ENCODE measurements at regions not wholly inside any gene's neighbourhood (a gene's known extent, or its start where the extent isn't known, plus 50 kb on each side); places are given as distances from the start of the nearest gene placed in this dataset.

DNA sequence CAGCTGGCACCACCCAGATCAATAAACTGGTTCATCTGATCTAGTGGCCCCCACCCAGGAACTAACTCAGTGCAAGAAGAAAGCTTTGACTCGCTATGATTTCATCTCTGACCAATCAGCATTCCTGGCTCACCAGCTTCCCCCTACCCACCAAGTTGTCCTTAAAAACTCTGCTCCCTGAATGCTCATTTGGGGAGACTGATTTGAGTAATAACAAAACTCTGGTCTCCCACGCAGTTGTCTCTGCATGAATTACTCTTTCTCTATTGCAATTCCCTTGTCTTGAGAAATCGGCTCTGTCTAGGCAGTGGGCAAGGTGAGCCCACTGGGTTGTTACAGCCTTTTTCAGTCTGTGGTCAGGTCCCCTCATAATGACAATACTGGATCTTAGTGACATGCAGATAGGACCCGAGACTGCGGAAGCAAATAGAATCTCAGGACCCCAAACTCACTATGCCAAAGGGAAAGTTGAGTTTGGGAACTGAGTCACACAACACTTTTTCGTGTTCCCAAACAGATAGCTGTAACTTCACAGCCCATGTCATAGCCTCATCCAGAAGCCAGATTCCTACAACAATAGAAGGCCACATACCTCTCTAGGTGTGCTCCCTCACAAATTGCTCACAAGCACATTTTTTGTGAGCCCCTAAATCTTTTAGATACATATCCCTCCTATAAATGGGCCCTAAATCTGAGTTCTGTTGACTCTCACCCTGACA lies 175.2 kb upstream of the RAI14 start:
- ATAC-seq (no peak), DNase-seq (ENCODE audit: low spot score) (no peak)
- Mint-ChIP-seq H3K9me3 (peaks cover 25% of the 10 kb centered on the region), H3K27ac (no peak overlapping the region), H3K27me3 (ENCODE audit: insufficient read depth, low read depth, poor library complexity) (peaks cover 5% of the 10 kb centered on the region), H3K4me1 (peaks cover 21% of the 10 kb centered on the region), H3K36me3 (ENCODE audit: low read depth) (peaks cover 14% of the 10 kb centered on the region; the same call in 2 of the 3 replicates), H3K4me3 (no peak overlapping the region)
- H3K79me2 ChIP-seq (replicated peaks; ENCODE audit: insufficient read depth) = no peaks in the 10 kb centered on the region
- TF ChIP-seq CTCF (conservative IDR thresholded peaks at IDR 0.05; ENCODE audit: low read depth in 2 of 2) = no peak
- TF ChIP-seq, protein P1, sequence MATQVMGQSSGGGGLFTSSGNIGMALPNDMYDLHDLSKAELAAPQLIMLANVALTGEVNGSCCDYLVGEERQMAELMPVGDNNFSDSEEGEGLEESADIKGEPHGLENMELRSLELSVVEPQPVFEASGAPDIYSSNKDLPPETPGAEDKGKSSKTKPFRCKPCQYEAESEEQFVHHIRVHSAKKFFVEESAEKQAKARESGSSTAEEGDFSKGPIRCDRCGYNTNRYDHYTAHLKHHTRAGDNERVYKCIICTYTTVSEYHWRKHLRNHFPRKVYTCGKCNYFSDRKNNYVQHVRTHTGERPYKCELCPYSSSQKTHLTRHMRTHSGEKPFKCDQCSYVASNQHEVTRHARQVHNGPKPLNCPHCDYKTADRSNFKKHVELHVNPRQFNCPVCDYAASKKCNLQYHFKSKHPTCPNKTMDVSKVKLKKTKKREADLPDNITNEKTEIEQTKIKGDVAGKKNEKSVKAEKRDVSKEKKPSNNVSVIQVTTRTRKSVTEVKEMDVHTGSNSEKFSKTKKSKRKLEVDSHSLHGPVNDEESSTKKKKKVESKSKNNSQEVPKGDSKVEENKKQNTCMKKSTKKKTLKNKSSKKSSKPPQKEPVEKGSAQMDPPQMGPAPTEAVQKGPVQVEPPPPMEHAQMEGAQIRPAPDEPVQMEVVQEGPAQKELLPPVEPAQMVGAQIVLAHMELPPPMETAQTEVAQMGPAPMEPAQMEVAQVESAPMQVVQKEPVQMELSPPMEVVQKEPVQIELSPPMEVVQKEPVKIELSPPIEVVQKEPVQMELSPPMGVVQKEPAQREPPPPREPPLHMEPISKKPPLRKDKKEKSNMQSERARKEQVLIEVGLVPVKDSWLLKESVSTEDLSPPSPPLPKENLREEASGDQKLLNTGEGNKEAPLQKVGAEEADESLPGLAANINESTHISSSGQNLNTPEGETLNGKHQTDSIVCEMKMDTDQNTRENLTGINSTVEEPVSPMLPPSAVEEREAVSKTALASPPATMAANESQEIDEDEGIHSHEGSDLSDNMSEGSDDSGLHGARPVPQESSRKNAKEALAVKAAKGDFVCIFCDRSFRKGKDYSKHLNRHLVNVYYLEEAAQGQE (IDR thresholded peaks at IDR 0.05; ENCODE audit: unreplicated experiment) = no peak
- no peak for TF ChIP-seq ZNF331 (CRISPR knock-in tag; IDR thresholded peaks at IDR 0.05; ENCODE audit: low read depth)
- no peaks in the 10 kb centered on the region for H3K27me3 ChIP-seq (ENCODE audit: insufficient read depth)
- H3K27ac ChIP-seq (ENCODE audit: low read depth) = no peak overlapping the region
- H4K20me1 ChIP-seq (replicated peaks; ENCODE audit: insufficient read depth) = no peaks in the 10 kb centered on the region
- no peaks in the 10 kb centered on the region; the same call in 1 of the 2 replicates for H3K36me3 ChIP-seq (ENCODE audit: insufficient read depth)
- H2AFZ ChIP-seq = no peak overlapping the region
- peaks cover 32% of the 10 kb centered on the region for H3K4me1 ChIP-seq (ENCODE audit: insufficient read depth)
- H3K9me2 ChIP-seq (ENCODE audit: insufficient read depth) = no peaks in the 10 kb centered on the region; the same call in 1 of the 2 replicates
- H3K4me2 ChIP-seq = no peak overlapping the region
- H3K4me3 ChIP-seq = no peak overlapping the region
- H3F3A ChIP-seq (replicated peaks; ENCODE audit: low read depth) = no peaks in the 10 kb centered on the region; the same call in 1 of the 2 replicates

- H3F3A ChIP-seq (replicated peaks; ENCODE audit: low read depth) = no peaks in the 10 kb centered on the region
- H3K4me3 Mint-ChIP-seq = no peak overlapping the region
- H4K20me1 ChIP-seq (replicated peaks; ENCODE audit: insufficient read depth) = no peaks in the 10 kb centered on the region
- no peaks in the 10 kb centered on the region; the same call in 1 of the 2 replicates for H3K36me3 ChIP-seq (ENCODE audit: insufficient read depth)
- H3K79me2 ChIP-seq (replicated peaks; ENCODE audit: insufficient read depth) = no peaks in the 10 kb centered on the region
- peak overlapping the region; percentile 42; the same call in 1 of the 2 replicates for H3K27ac ChIP-seq (ENCODE audit: low read depth)
- 0 out of 2 replicates have a peak overlapping the region, but pooled peaks have one; percentile 9 for H3K4me2 ChIP-seq
- H3K4me3 ChIP-seq = no peak overlapping the region
- H3K27me3 Mint-ChIP-seq (ENCODE audit: insufficient read depth, low read depth, poor library complexity) = peaks cover 1% of the 10 kb centered on the region
- H3K9me3 Mint-ChIP-seq = peaks cover 25% of the 10 kb centered on the region
- H3K4me1 Mint-ChIP-seq = peaks cover 21% of the 10 kb centered on the region; the same call in 2 of the 3 replicates
- peaks cover 24% of the 10 kb centered on the region for H3K4me1 ChIP-seq (ENCODE audit: insufficient read depth)
- DNase-seq (ENCODE audit: low spot score) = peak; percentile 47
- H3K36me3 Mint-ChIP-seq (ENCODE audit: low read depth) = peaks cover 14% of the 10 kb centered on the region; the same call in 2 of the 3 replicates
- H3K27me3 ChIP-seq (ENCODE audit: insufficient read depth) = no peaks in the 10 kb centered on the region
- peak overlapping the region; percentile 67; the same call in 1 of the 2 replicates for H2AFZ ChIP-seq
- peak; percentile 72 for ATAC-seq
- no peaks in the 10 kb centered on the region; the same call in 1 of the 2 replicates for H3K9me2 ChIP-seq (ENCODE audit: insufficient read depth)
- peak overlapping the region; percentile 54 for H3K27ac Mint-ChIP-seq
- no peak for TF ChIP-seq ETS1 (IDR thresholded peaks at IDR 0.05)
- TF ChIP-seq ZNF462 (CRISPR knock-in tag; IDR thresholded peaks at IDR 0.05) = no peak
- no peak for TF ChIP-seq ZNF114 (CRISPR knock-in tag; IDR thresholded peaks at IDR 0.05)
These were observed 172.6 kb upstream of the RAI14 start for GRCh38 chr5:34483442-34484033.

All from GM23338 (cell line).